ENCODE measurements at regions not wholly inside any gene's neighbourhood (a gene's known extent, or its start where the extent isn't known, plus 50 kb on each side); places are given as distances from the start of the nearest gene placed in this dataset.

- DNase-seq: no peak
Measured at GRCh38 chr1:30259631-30260030, 463.8 kb downstream of the MATN1 start.

DNA sequence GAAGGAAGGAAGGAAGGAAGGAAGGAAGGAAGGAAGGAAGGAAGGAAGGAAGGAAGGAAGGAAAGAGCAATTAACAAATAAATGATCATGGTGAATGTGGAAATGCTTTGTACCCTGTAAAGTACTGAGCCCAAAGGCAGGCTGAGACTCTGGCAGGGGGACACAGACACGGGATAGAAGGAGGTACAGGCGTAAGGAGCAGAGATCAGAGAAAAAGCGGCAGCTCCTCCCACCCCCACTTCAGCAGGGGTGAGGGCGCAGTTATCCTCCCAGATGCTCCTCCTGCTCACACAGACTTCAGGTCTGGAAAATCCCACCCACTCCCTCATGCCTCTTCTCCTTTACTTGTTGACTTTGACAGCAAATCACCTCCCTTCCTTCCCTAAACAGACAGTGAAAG is 464.5 kb downstream of the MATN1 start:
- DNase-seq: no peak

- DNase-seq: no peak
Measured at GRCh38 chr1:30258471-30258870, 464.9 kb downstream of the MATN1 start.

DNA sequence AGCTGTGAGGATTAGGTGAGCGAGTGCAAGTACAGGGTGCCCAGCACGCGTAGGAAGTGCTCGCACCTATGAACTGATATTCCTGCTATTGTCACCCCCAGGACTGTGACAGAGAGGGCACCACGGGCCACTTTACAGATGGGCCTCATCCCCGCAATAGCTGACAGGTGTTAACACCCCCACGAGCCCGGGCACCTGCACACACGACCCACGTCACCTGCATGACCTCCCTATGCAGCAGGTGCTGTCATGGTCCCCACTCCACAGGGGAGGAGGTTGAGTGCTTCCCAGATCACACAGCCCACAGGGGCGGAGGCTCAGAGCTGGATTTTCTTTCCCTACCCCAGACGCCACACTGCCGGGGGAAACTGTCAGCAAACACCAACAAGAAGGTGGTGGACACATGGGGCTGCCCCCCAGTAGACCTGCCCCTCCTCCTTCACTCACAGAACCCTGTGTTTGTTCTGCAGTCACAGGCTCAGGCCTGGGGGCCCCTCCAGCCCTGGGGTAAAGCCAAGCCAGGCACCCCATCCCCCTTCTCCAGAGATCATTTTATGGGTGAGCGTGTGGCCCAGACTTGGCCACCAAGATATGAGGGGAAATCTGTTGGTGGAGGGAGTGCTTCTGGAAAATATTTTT is 465.5 kb downstream of the MATN1 start:
- DNase-seq: no peak

- no peak for DNase-seq
Measured at GRCh38 chr1:30257322-30257721, 466.1 kb downstream of the MATN1 start.

DNA sequence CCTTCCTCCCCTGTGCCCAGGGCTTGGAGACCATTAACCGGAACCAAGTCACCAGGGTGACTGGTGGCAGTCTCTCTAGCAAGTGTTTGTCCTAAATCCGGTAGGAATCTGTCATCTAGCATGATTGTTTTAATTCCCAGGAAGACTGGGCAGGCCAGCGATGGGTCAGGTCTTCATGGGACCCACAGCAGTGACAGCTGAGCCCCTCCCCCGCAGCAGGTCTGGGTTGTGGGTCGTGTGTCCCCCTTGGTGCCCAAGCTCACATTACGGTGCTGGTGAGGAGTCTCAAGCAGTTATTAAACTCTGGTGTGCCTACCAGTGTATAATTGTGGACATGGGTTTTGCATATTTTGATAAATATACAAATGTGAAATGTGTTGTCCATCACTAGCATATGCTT is 466.5 kb downstream of the MATN1 start:
- no peak for DNase-seq

- no peak for DNase-seq
Measured at GRCh38 chr1:30255111-30255724, 468.2 kb downstream of the MATN1 start.

- DNase-seq: no peak
Measured at GRCh38 chr1:30253807-30254440, 469.5 kb downstream of the MATN1 start.

GRCh38 chr1:30253361-30253760 is 470.0 kb downstream of the MATN1 start:
- DNase-seq: no peak

GRCh38 chr1:30250984-30251850 is 472.2 kb downstream of the MATN1 start:
- DNase-seq: no peak

DNA sequence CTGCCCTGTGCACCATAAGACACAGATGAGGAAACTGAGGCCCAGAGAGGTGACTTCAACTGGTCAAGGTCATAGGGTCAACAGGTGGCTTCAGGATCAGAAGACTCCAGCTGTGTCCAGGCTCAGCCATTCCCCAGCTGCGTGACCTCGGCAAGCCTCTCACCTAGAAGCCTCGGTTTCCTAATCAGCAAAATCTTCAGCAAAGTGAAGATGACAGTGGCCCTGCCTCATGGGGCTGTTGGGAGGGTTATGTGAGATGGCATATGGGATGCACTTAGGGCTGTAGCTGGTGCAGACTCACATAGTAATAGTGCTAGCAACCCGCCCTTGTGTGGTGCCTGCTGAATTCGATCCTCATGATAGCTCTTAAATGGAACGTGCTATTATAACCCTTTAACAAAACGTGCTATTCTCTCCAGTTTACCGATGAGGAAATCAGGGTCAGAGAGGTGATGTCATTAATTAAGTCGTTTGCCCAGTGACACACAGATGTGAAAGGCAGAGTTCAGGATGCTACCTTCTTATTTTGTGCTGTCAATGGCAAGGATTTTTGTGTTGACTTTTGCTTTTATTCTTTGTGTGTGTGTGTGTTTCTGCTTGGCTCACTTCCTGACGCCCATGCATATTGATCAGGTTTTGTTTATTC is 472.9 kb downstream of the MATN1 start:
- DNase-seq: no peak

DNA sequence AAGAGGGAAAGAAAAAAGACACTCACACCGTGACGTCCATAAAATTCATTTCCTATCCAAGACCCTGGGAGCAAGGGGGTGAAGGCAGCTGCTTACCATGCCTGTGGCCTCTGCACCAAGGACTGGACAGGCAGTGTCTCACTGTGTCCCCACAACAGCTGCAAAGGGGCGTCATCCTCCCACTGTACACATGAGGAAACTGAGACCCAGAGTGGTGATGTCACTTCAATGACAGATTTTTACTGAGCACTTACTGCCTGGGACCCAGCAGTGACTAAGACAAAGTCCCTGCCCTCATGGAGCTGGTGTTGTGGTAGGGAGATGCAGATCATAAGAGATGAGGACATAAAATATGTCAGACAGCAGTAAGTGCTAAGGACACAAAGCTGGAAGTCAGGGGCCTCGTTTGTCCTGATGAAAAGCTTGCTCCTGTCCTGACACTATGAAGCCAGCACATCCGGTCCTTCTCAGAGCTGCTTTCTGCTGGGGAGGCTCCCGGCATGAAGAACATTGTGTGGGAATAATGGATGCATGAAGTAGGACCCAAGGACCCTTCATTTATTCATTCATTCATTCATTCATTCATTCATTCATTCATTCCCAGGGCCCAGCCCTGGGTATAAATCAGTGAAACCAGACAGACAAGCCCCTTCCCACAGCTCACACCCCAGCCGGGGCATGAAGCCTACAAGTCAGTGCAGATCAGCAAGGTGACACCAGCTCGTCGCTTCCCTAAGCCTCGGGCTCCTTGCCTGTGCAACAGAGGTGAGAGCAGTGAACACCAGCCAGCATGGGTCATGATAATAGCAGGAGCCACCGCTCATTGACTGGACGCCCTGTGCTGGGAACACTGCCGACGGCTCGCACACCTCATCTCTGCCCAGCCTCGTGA is 473.7 kb downstream of the MATN1 start:
- no peak for DNase-seq

DNA sequence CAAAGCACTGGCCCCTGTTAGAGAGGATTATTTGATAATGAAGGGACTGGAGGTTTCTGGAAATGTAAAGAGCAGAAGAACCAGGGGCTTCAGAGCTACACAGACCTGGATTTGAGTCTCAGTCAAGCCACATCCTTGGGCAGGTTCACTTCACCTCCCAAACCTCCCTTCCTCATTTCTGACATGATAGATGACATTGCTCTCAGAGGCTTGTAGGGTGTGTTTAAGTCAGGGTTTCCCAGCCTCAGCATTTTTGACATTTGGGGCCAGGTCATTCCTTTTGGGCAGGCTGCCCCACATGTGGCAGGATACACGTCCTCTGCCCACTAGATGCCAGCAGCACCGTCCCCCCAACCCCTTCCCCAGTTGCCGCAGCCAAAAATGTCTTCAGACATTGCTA is 474.6 kb downstream of the MATN1 start:
- DNase-seq: no peak

GRCh38 chr1:30248373-30248772 is 475.0 kb downstream of the MATN1 start:
- no peak for DNase-seq

DNA sequence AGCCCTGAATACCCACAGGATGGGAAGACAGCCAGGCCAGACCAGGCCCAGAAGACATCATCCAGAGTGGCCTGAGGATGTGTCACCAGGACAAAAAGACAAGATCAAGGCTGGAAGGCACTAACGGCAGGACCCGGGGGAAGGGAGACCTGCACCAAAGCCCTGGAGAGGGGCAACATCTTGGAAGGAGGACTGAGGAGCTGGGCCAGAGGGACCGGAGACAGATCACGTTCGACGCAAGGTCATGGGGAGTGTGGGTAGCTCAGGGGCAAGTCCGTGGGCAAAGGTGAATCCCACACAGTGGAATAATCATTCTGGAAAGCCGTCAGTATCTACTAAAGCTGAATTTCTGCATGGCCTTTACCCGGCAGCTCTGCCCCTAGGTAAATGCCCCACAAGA is 478.6 kb downstream of the MATN1 start:
- DNase-seq: no peak

DNA sequence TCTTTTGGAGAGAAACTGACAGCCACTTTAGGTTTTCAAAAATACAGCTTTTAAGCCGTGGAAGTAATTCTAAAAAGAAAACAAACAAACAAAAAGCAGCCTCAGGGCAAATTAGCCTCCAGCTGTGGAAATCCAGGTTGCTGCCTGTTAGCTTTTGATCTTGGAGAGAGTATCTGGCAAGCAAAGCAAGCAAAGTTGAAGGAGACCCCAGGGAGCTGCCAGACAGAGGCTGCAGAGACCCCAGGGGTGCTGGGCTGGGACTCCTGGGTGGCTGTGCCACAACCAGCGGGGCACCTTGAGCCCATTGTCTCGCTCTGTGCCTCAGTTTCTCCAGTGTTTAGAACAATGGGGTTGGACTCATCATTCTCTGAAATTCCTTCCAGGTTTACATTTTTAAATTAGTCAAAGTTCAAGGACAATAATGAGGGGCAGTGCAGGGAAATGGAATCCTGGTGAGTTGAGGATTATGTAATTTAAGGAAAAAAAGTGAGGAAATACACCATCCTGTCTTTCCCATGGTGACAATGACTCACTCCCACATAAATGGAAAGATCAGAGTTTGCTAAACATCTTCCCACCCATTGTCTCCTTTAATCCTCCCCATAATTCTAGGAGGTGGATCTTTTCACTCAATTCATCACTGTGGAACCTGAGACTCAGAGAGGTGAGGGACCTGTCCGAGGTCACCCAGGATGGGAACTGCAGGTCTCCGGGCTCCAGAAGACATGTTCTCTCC is 480.5 kb downstream of the MATN1 start:
- no peak for DNase-seq

- DNase-seq: no peak
Measured at GRCh38 chr1:30242168-30242567, 481.2 kb downstream of the MATN1 start.

GRCh38 chr1:30241681-30242080 is 481.7 kb downstream of the MATN1 start:
- no peak for DNase-seq

DNA sequence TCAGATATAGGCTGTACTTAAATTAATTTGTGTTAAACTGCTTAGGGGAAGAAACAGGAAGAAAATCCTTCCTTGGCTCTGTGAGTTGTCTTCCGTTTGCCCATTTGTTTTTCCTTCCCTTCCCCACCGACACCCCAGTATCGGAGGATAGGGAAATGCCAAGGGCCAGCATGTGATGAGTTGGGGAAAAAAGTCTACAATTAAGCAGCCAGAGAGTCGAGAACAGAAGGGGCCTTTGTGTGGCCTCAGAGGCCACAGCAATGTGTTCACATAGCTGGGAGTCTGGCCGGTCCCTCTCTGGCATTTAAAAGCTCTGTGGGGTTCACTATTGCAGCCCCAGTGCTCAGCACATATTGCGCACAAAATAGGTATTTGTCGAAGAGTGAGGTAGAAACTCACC is 489.3 kb downstream of the MATN1 start:
- DNase-seq: no peak

DNA sequence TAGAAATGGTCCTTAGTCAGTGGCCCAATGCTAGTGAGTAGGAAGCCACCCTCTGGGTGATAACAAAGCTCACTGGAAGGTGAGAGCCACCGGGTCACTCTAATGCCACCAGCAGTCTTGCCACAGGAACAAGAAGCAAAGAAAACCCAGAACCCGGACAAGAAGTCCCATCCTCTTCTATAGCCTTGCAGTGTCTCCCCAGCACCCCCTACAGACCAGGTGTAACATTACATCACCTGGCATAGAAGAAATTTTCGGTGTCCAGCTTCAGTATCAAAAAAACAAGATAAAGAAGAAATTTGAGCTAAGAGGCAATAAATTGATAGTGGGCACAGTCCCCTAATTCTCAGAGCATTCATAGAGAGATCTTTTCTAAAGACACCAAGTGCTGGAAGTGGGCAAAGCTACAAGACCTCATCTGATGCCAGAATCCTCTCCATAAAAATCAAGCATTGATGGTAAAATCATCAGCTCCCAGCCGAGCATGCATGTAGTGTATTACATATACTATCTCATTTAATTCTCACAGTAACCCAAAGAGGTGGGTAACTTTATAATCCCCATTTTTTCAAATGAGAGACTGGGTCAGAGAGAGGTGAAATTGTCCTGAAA is 491.0 kb downstream of the MATN1 start:
- DNase-seq: no peak

GRCh38 chr1:30229960-30230359 is 493.4 kb downstream of the MATN1 start:
- no peak for DNase-seq
